OCI-LY1 (cell line): ENCODE measurements at regions not wholly inside any gene's neighbourhood (a gene's known extent, or its start where the extent isn't known, plus 50 kb on each side); places are given as distances from the start of the nearest gene placed in this dataset.

ENCODE experiments used
- H2AFZ ChIP-seq: fragments of 200-600 bp; sonication (generic), shearing (Covaris generic); 2 replicates; pipeline ENCODE4 v1.6.0; 2014; ENCODE audit warnings: antibody characterized with exemption, mild to moderate bottlenecking, low read length
- H3F3A ChIP-seq: fragments of 200-600 bp; sonication (generic), shearing (Covaris generic); 2 replicates; pipeline ENCODE4 v1.6.0; 2014; ENCODE audit warnings: mild to moderate bottlenecking, antibody characterized with exemption, low read length, moderate library complexity; ENCODE audit not compliant: insufficient read depth
- H3K27ac ChIP-seq: fragments of 200-600 bp; sonication (generic); 2 replicates; pipeline ENCODE4 v1.5.1; 2014; ENCODE audit warnings: low read length, mixed run types, mild to moderate bottlenecking, low read depth; ENCODE audit not compliant: poor library complexity, severe bottlenecking
- H3K27me3 ChIP-seq: fragments of 200-600 bp; sonication (generic); 2 replicates; pipeline ENCODE4 v1.6.0; 2014; ENCODE audit warnings: antibody characterized with exemption, mild to moderate bottlenecking, low read length, moderate library complexity; ENCODE audit not compliant: insufficient read depth
- H3K36me3 ChIP-seq: fragments of 200-600 bp; sonication (generic); 2 replicates; pipeline ENCODE4 v1.6.1; 2014; ENCODE audit warnings: mild to moderate bottlenecking, antibody characterized with exemption, low read length, moderate library complexity, mixed read lengths; ENCODE audit not compliant: insufficient read depth
- H3K4me1 ChIP-seq: fragments of 200-600 bp; sonication (generic); 2 replicates; pipeline ENCODE4 v1.5.1; 2014; ENCODE audit warnings: mild to moderate bottlenecking, low read length, moderate library complexity; ENCODE audit not compliant: insufficient read depth, severe bottlenecking
- H3K4me2 ChIP-seq: fragments of 200-600 bp; sonication (generic), shearing (Covaris generic); 2 replicates; pipeline ENCODE4 v1.6.1; 2014; ENCODE audit warnings: low read length
- H3K4me3 ChIP-seq: fragments of 200-600 bp; sonication (generic); 2 replicates; pipeline ENCODE4 v1.5.1; 2014; ENCODE audit warnings: low read length, low read depth, mild to moderate bottlenecking, mixed read lengths; ENCODE audit not compliant: poor library complexity, severe bottlenecking
- H3K79me2 ChIP-seq: fragments of 200-600 bp; shearing (Covaris generic); 2 replicates; pipeline ENCODE4 v1.6.1; 2016; ENCODE audit warnings: mixed run types, low read length, mixed read lengths; ENCODE audit not compliant: insufficient read depth
- H3K9ac ChIP-seq: fragments of 200-600 bp; sonication (generic), shearing (Covaris generic); 2 replicates; pipeline ENCODE4 v1.6.1; 2014; ENCODE audit warnings: mild to moderate bottlenecking, low read length, mixed read lengths
- H3K9me2 ChIP-seq: fragments of 200-600 bp; sonication (generic), shearing (Covaris generic); 2 replicates; pipeline ENCODE4 v1.6.1; 2014; ENCODE audit warnings: low read depth, mild to moderate bottlenecking, low read length, mixed read lengths
- H3K9me3 ChIP-seq: fragments of 200-600 bp; shearing (Covaris generic); 2 replicates; pipeline ENCODE4 v1.6.1; 2014; ENCODE audit warnings: low read length, mixed read lengths
- H4K20me1 ChIP-seq: fragments of 200-600 bp; sonication (generic), shearing (Covaris generic); 2 replicates; pipeline ENCODE4 v1.6.0; 2016; ENCODE audit warnings: mild to moderate bottlenecking, low read length; ENCODE audit not compliant: insufficient read depth
- EZH2 ChIP-seq: fragments of 200-600 bp; sonication (generic), shearing (Covaris generic); IDR thresholded peaks from 2 replicates; pipeline ENCODE4 v1.8.0; 2017; ENCODE audit warnings: borderline replicate concordance, mixed run types, mild to moderate bottlenecking, antibody characterized with exemption, low read length, moderate library complexity, mixed read lengths
- TF ChIP-seq, protein P1 (sequence below): fragments of 200-600 bp; sonication (generic), shearing (Covaris generic); IDR thresholded peaks from 2 replicates; pipeline ENCODE4 v1.5.1; 2017; ENCODE audit warnings: mild to moderate bottlenecking, antibody characterized with exemption, low read length, moderate library complexity, mixed read lengths

DNA sequence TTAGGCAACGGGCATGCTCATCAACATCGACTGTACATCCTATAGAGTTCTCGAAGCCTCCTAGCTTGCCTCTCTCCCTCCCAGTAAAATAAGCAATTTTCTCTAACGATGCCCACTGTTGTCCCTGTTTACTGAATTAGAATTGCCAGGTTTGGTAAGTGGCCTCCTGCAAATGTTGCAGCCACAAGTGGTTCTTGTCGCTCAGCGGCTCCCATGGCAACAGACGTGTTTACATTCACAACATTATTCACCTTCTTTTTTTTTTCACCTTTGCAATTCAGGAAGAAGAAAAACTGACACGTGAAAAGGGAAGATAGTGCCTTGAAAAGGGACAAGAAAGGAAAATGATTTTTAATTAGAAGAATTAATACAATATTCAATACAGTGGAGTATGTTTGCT, 100.9 kb upstream of the PKP2 start:
- Histone ChIP-seq H3K9me2 (no peaks in the 10 kb centered on the region), H3K4me1 (no peaks in the 10 kb centered on the region), H2AFZ (no peak overlapping the region), H3K79me2 (no peaks in the 10 kb centered on the region), H3F3A (no peaks in the 10 kb centered on the region), H3K27ac (no peak overlapping the region), H3K36me3 (no peaks in the 10 kb centered on the region), H3K4me3 (no peak overlapping the region), H3K27me3 (no peaks in the 10 kb centered on the region), H3K4me2 (no peak overlapping the region), H4K20me1 (no peaks in the 10 kb centered on the region), H3K9ac (no peak overlapping the region), H3K9me3 (no peaks in the 10 kb centered on the region)
- TF ChIP-seq EZH2, result no peak
- TF ChIP-seq, protein P1, sequence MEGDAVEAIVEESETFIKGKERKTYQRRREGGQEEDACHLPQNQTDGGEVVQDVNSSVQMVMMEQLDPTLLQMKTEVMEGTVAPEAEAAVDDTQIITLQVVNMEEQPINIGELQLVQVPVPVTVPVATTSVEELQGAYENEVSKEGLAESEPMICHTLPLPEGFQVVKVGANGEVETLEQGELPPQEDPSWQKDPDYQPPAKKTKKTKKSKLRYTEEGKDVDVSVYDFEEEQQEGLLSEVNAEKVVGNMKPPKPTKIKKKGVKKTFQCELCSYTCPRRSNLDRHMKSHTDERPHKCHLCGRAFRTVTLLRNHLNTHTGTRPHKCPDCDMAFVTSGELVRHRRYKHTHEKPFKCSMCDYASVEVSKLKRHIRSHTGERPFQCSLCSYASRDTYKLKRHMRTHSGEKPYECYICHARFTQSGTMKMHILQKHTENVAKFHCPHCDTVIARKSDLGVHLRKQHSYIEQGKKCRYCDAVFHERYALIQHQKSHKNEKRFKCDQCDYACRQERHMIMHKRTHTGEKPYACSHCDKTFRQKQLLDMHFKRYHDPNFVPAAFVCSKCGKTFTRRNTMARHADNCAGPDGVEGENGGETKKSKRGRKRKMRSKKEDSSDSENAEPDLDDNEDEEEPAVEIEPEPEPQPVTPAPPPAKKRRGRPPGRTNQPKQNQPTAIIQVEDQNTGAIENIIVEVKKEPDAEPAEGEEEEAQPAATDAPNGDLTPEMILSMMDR, result no peak

DNA sequence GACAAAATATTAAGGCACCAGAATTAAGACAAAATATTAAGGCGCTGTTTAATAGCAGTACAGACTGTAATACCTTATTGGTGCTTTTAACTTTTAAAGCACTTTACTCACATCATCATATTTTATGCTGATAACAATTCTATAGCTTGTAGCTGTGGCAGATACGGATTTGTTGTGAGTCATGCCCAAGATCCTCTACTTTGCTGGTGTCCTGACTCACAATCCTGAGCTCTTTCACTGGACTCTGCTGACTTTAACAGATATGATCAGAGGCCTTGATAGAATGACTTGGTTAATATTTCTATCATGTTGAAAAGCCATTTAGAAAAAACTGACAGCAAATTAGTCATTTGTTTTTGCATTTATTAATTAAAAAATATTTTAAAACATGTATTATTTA, 99.0 kb upstream of the PKP2 start:
- no peaks in the 10 kb centered on the region for H4K20me1 ChIP-seq
- no peaks in the 10 kb centered on the region for H3K9me2 ChIP-seq
- H3K27me3 ChIP-seq, result no peaks in the 10 kb centered on the region
- H3K79me2 ChIP-seq, result no peaks in the 10 kb centered on the region
- no peaks in the 10 kb centered on the region for H3K4me1 ChIP-seq
- no peaks in the 10 kb centered on the region for H3F3A ChIP-seq
- no peak overlapping the region for H3K27ac ChIP-seq
- H2AFZ ChIP-seq, result no peak overlapping the region
- no peak overlapping the region for H3K9ac ChIP-seq
- no peaks in the 10 kb centered on the region for H3K36me3 ChIP-seq
- H3K9me3 ChIP-seq, result no peaks in the 10 kb centered on the region
- TF ChIP-seq EZH2, result no peak
- TF ChIP-seq, protein P1, result no peak
- no peak overlapping the region for H3K4me2 ChIP-seq
- H3K4me3 ChIP-seq, result no peak overlapping the region

DNA sequence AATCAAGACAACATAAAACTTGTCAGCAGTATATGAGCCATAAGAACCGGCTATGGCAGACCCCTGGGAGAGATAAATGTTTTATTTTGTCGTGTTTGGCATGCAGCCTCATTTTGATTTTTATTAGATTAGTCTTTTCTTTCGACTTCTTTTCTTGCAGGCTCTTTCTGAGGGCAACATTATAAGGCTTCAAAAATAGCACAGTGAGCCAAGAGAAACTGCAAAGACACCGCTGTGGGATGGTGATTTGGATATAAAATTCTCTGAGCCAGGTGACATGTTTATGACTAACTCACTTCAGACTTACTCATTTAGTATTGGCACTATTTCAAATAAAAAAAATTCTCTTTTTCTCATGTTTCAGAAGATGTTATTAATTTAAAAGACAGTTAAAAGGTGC, 96.8 kb upstream of the PKP2 start:
- Histone ChIP-seq H3K4me3 (no peak overlapping the region), H3K27me3 (no peaks in the 10 kb centered on the region), H3K36me3 (no peaks in the 10 kb centered on the region), H3K27ac (no peak overlapping the region), H3K4me2 (no peak overlapping the region), H3K9me3 (no peaks in the 10 kb centered on the region), H3K9ac (no peak overlapping the region), H3F3A (no peaks in the 10 kb centered on the region), H3K9me2 (no peaks in the 10 kb centered on the region), H3K79me2 (no peaks in the 10 kb centered on the region), H4K20me1 (no peaks in the 10 kb centered on the region), H3K4me1 (no peaks in the 10 kb centered on the region), H2AFZ (no peak overlapping the region)
- no peak for TF ChIP-seq EZH2
- TF ChIP-seq, protein P1, result no peak
